GM03348 (cell line): ENCODE measurements at regions not wholly inside any gene's neighbourhood (a gene's known extent, or its start where the extent isn't known, plus 50 kb on each side); places are given as distances from the start of the nearest gene placed in this dataset.

Experiments
- DNase-seq: peaks from one replicate; pipeline ENCODE4 v3.0.0; 2012; ENCODE audit warnings: low spot score

DNA sequence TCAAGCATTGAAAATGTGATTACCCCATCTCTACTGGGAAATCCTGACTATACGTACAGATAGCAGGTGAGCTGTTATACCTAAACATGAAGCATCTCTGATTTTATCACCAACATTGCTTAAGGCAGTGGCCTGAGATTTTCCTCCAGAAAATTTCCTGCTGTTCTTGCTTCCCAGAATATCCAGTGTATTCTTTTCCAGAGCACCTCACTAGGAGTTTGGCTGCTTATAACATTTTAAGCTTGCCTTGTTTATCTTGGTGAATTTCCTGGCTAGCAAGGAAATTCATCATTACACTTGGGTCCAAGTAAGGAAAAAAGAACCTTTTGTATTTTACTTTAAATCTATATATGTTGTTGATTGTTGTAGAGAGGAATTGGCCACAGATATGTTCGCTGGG is 73.0 kb upstream of the CLCN4 start:
- DNase-seq = no peak

DNA sequence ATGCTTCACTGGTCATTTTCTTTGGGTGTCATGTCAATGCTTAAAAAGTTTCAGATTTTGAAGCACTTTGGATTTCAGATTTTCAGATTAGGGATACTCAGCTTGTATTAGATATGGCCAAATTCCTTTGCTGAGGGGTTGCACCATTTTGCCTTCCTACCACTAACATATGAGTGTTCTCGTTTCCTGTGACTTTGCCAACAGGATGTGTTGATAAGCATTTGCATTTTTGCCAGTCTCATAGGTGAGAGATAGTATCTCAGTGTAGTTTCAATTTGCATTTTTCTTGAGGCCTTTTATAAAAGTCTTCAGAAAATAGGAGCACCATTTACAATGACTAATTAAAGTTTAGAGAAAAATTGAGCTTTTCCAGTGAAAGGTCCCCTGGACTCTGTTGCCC is 71.6 kb upstream of the CLCN4 start:
- no peak for DNase-seq

DNA sequence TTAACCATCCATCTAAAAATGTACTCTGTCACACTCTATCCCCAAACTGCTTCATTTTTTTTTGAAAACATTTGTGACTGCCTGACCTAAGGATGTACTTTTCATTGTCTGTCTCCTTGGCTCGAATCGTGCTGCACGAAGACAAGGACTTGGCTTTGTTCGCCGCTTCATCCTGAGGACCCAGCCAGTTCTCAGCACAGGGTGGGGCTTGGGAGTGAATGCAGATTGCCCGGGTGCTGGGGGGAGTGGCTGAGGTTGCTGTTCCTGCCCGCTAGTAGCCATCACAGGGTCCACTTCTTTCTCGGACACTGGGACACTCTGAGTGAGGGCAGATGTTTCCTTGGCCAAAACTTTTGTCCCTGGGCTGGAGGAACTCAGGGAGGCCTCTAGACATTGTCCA is 70.1 kb upstream of the CLCN4 start:
- no peak for DNase-seq

DNA sequence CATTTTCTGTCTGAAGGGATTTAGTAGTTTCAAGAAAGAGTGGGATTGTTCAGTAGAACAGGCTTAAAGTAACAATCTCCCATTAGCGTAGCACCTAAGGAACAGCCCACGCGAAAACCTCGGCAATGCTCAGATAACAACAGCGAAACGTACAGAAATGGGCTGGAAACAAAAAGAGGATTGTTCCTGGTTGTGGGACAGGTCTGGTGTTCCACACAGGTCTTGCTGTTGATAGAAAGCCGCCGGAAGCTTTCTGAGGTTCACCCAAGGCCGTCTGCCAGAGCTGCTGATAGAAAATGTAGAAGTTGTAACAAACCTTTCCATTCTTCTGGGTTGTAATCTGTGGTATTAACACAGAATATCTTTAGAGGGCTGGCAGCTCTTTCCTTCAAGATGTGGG is 69.4 kb upstream of the CLCN4 start:
- DNase-seq = no peak

DNA sequence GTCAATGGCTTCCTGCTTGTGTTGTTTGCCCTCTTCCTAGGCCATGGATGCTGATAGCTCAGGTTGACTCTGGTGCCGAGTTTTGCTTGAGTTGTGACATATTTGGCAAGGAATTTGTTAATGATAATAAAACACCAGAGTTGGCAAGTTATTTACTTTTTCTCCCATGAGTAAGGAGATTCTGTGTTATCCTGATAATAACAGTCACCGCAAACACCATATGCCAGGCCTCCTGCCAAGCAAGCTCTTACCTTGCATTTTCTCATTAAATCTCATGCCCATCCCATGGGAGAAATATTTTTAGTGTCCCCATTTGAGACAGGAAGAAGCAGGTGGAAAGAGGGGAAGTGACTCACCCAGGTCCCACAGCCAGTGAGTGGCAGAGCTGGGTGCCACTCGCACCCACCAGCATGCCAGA is 67.4 kb upstream of the CLCN4 start:
- no peak for DNase-seq

DNA sequence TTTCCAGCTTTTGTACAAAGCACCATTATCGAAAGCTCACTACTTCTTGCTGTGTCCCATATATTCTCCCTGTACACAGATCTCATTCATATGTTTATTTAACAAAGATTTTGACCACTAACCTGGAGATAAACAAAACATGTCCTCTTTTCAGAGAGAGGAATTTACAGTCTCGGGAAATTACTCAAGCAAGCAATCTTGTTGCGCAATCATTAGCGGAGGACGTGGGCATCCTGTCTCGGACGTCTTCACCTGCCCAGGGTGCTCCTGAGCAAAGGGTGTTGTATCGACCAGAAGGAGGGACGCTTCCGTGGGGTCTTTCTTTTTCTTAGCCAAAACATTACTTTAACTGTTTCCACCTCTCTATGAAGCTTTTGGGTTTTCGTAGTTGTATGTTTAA is 66.5 kb upstream of the CLCN4 start:
- DNase-seq = no peak

DNA sequence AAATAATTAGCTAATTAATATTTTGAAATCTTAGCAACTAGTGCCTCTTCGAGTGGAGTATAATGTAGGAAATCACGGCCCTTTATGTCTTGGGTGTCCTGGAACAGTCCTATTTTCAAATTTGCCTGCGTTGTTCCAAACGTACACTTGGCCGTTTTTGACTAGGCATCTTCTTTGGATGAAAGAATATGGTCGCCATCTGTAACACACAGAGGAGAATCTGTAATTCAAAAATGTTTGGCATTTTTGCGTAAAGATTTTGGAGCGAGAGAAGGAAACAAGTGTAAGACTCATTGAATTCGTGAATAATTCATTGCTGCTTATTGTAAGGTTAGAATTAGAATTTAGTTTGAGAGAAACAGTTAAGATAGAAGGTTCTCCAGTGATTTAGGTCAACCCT is 61.5 kb upstream of the CLCN4 start:
- DNase-seq = no peak

DNA sequence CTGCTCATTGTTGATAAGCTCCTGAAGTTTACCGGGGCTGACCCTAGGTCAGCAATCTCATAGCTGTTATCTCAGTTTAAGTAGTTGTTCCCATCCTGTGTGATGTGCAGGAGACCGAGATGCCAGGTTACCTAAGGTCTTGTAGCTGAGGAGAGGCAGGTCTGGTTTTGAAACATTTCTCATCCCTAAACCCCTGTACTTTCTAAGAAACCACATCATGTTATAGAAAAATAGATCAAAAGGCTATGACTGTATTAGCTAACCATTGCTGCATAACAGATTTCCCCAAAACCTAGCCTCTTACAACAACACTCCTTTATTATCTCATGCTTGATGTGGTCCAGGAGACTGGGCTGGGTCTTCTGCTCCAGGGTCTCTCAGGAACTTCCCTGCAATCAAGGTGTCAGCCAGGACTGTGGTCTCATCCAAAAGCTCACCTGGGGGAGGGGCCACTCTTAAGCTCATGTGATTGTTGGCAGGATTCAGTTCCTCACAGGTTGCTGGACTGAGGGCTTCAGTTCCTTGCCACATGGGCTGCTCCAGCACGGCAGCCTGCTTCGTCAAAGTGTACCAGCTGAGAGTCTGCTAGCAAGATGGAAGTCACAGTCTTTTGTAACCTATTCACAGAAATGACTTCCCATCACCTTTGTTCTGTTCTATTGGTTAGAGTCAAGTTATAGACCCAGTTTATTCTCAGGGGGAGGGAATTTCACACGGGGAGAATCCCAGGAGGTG is 60.9 kb upstream of the CLCN4 start:
- no peak for DNase-seq

DNA sequence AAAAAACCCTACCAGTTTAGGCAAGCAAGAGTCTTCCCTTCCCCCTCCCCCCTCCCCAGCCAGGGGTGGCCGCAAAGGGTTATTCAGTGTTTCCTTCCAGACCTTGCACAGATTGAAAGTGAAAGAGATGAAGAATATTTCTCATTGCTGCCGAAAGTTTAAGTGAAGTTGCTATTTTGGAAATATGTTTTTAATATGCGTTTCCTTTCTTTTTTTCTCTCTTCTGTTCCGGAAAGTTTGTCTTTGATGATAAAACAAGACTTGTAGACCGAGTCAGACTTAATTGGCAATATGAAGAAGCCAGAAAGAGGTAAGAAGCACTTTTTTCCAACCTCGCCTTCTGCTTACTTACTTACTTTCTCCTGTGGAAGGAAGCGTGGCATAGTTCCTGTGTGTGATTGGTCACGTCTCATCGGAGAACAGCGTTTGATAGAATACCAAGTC is 58.5 kb upstream of the CLCN4 start:
- peak; percentile 20 for DNase-seq

DNA sequence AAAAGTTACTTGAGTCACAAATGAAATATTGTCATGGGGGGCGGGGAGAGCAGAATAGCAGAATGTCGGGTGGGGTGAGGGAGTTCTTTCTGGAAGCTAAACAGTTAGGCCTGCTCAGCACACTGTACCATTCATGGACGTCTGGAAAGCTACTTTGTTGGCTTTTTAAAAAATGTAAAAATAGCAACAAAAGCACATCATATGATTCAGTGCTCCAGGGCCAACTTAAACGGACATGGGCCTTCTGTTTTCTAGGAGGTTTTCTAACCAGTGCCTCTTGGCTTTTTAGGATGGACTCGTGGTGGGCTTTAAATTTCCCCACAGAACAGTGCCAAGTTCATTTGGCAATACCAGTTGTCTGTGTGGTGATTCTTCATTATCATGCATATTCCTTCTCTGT is 57.4 kb upstream of the CLCN4 start:
- DNase-seq = no peak

DNA sequence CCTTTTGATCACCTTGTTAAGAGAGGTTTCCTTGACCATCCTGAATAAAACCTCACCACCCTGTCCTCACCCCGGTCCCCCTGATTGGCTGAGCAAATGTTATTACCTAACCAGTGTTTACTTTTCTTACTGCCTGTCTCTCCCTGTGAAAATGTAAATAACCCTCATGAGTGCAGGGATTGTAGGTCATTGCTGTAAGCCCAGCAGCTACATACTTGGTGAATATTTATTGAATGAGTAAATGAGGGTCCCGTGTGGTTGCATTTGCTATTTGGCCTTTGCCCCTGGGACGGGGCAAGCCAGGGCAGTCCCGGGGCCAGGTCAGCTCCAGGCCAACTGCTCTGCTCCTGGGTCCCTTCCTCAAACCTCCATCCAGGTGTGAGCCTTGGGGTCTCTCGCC is 55.5 kb upstream of the CLCN4 start:
- DNase-seq = no peak

DNA sequence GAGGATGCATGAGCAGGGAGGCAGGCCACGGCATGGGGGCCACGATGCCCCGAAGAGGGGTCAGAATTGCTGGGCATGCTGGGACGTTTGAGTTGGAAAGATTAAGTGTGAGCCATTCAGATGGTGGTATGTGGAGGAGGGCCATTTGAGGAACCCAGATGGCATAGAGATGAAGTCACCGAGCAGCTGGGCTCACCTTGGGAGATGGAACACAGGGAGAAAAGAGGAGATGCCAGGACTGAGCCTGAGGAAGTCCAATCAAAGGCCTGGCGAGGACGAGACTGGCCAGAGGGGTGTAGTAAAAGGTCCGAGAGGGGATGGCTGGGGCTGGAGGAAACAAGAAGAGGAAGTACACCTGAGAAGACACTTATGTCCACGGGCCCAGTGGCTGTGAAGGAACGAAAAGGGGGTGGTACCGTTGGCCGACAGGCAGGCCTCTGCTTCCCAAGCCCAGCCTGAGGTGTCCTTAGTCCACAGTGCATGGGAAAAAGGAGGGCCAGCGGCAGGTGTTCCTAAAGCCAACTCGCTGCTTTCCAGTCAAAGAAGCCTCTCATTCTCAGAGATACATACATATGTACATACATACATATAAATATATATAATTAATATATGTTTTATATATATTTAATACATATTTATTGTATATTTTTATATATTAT is 54.6 kb upstream of the CLCN4 start:
- DNase-seq = no peak

DNA sequence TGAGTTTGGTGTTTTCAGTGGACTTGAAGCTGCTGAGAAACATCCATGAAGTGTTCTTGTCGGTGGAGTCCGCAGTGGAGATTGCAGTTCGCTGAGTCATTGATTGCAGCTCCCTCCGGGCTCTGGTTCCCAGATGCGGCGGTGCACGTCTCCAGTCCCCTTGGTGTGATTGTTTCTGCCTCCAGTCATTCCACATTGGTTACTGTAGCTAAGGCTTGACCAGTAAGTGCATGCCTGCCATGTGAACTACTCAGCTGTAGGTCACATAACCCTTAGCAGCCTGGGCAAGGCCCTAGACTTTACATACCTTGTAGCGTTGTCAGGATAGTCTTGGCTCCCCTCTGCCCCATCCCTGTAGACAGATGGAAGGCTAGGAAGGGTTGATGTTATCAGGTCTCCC is 53.8 kb upstream of the CLCN4 start:
- DNase-seq = no peak

DNA sequence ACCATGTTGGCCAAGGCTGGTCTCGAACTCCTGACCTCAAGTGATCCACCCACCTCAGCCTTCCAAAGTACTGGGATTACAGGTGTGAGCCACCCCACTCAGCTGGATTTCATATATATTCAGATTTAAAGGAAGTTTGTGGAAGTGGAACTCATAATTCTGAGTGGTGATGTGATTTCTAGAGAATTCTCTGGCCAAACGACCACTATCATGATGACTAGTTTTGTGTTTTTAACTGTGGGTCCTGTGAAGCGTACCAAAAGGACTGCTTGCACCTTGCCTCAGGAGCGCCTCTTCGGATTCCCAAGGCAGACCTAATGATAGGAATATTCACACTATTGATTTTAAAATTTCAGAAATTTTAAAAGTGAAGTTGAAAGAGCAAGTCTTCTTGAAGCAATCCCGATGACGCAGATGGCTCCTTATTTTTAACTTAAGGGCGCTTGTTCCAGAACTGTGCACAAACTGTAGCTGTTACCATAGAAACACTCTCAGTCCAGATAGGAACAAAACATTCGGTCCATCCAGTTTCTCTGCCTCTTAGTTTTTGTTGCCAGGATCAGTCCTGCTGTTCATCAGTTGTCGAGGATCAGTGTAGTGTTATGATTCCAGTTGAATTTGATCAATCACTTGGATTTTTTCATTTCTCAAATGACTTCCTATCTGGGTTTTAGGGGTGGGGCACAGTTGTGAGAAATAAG is 51.7 kb upstream of the CLCN4 start:
- DNase-seq = no peak

DNA sequence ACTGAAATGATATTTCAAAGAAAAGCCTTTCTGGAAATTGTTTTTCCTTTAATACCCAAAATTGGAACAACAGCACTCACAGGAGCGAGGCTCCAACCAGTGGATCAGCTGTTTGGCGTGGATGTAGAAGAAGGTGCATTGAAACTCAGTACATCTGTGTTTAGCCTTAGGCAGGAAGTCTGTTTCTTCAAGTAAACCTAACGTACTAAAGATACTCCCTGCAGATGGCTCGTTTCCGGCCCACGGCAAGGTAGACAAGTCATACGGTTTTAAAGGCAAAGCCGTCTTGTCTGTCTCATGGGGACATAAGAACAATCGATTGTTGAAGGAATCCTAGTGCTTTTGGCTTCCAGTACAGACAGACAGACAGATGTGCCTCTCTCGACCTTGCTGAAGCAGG is 50.0 kb upstream of the CLCN4 start:
- no peak for DNase-seq
